Eye (tissue), 1 donor: ENCODE measurements at regions not wholly inside any gene's neighbourhood (a gene's known extent, or its start where the extent isn't known, plus 50 kb on each side); places are given as distances from the start of the nearest gene placed in this dataset.

Source experiments
- DNase-seq: peaks from one replicate; pipeline ENCODE4 v3.0.0-alpha.2; 2015

DNA sequence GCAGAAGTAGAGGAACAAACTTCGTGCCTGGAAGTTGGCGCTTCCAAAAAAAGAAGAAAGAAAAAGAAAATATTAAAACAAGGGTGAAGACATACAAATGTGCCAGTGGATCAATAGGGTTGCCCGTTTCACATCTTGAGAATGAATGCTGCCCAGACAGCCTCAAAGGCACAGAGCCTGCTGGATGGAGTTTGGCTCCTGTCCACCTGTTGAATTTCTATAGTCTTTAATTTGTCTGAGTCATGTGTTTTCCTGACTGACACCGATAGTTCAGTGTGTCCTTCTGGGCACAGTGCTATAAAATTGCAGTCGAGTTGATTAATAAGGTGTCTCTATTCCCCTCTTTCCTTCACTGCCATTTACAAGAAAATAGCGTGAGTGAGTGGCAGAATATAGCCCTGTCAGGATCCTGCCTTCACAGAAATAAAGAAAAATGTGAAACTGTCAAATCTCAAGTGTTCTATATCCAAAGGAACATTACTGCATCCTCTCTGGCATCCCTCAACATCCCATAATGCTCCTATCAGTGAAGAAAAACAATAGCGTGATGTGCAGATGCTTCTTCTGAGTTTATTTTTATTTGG, 471.3 kb upstream of the AUTS2 start:
- no peak for DNase-seq

DNA sequence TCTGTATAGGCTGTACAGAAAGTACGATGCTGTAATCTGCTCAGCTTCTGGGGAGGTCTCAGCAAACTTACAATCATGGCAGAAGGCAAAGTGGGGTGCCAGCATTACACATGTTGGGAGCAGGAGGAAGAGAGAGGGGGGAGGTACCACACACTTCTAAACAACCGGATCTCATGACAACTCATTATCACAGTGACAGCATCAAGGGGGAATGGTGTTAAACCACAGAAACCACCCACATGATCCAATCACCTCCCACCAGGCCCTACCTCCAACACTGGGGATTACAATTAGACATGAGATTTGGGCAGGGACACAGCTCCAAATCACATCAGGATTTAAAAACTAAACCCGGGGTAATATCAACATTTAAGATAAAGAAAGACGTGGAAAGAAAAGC, 468.8 kb upstream of the AUTS2 start:
- DNase-seq, result no peak

GRCh38 chr7:69129951-69130350, 468.3 kb upstream of the AUTS2 start:
- peak; percentile 29 for DNase-seq

DNA sequence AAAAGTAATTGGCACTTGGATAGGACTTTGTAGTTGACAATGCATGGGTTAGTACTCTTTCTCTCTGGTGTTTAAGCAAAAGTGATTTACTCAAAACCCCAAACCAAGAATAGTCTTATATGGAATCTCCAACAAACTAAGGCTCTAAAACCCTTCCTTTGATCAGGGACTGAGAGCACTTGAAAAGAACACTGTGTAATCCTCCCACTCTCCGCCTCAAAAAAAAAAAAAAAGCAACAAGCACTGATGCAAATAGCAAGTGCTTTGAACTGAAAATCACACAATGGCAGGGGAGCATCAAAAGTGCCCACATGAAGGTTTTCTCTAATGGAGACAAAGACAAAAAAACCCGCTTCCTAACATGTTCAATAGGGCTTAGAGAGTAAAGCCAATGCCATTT, 467.9 kb upstream of the AUTS2 start:
- no peak for DNase-seq

DNA sequence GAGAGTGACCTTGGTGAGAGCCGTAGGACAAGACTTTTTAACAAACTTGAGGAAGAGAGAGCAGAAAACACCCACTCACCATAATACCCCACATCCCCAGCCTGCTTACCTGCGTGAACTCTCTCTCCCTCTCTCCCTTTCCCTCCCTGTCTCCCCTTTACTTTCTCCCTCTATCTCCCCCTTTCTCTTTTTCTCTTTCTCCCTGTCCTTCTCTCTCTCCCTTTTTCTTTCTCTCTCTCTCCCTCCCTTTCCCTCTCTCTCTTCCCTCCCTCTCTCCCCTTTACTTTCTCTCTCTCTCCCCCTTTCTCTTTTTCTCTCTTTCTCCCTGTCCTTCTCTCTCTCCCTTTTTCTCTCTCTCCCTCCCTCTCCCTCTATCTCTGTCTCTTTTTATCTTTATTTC, 464.0 kb upstream of the AUTS2 start:
- no peak for DNase-seq

DNA sequence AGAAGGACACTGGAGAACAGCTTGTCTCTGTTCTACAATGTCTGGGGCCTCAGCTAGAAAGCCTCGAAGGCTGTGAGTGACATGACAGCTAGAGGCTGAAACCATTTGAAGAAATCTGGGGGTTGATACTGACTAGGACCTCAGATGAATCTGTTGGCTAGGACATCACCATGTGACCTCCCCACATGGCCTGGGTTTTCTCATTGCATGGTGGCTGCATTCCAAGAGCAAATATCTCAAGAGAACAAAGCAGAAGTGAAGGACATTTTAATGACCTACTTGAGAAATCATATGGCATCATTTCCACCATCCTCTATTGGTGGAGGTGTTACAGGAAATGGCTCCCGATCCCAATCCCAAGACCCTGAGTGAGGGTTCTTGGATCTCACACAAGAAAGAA, 450.6 kb upstream of the AUTS2 start:
- DNase-seq, result no peak

DNA sequence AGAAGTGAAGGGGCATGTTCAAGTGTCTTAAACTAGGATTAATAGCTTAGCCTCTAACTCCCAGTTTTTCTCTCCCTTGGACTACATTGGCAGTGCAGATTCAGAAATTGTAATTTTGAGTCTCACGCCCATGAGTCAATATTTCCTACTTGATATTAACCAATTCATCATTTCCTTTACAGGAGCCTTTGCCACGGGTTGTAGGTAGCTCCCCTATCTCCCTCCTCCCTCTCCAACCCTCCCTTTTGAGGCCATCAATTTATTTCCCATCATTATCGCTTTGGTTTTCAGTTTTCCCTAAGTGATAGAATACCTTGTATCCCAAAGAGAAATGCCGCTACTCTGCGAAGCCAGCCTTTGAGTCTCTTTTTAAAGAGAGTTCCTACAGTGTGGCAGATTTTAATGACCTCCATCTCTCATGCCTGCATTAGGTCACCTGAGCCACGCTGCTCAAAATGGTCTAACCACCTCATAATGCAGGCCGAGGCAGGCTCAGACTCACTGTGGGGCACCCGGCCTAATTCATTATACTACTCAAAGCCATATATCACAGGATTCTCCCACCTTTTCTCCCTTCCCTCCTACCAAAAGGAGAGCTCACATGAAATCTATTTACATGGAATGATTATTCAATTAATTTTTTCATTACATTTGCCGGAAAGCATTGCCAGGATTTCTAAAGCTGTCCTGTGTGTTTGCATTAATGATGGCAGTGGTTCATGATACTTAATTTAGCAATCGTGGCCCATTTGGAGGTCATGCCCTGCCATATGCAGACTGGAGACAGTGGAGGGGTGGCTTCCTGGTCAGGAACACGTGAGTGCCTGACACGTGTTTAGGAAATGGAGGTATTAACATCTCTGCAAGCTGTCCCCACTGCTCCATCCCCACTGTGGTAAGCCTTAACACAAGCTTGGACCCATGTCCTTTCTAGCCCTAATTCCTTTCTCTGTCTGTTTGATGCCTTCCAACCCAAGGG, 448.2 kb upstream of the AUTS2 start:
- no peak for DNase-seq

DNA sequence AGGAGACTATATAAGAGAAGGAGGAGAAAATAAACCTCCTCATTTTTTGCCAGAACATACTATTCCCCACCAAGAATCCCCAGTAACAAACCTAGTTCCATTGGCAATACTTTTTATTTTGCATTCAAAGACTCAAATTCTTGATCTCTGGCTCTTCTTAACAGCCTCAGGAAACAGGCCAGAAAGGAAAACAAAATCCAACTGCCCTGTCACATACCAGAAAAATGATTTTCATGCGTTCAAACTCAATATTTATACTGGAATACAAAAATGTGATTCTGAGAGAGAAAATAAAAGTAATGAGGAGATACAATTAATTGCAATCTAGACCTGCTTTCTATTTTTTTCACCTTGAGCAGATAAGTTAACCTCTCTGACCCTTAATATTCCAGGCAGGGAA, 435.9 kb upstream of the AUTS2 start:
- DNase-seq, result no peak

DNA sequence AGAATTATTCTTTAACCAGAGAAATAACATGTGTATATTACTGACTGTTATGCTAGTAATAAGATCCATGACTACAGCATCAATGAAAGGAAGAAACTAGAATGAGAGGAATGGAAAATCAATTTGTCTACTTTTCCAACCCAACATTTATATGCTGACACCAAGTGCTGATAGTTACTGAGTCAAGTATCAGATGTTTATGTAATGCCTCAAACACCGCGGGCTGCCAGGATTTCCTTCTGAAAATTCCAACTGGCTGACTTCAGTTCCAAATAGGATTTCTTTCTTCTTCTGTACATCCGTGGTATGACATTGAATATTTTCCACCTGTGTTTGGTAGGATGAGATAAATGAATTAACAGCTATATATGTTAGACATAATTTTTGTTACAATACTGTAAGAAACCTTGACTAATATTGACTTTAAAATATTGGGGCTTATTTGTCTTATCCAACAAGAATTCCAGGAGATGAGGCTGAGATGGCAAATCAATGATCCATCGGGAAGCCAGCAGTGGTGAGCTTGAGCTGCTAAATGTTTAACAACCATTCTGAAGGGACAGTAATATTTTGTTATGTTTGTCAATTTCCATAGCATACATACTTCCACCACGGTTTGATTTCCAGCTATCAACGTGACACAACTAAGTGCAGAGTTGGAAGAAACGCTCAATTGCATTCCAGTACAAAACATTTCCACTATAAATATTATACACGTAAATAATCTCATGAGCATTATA, 435.2 kb upstream of the AUTS2 start:
- peak; percentile 39 for DNase-seq

DNA sequence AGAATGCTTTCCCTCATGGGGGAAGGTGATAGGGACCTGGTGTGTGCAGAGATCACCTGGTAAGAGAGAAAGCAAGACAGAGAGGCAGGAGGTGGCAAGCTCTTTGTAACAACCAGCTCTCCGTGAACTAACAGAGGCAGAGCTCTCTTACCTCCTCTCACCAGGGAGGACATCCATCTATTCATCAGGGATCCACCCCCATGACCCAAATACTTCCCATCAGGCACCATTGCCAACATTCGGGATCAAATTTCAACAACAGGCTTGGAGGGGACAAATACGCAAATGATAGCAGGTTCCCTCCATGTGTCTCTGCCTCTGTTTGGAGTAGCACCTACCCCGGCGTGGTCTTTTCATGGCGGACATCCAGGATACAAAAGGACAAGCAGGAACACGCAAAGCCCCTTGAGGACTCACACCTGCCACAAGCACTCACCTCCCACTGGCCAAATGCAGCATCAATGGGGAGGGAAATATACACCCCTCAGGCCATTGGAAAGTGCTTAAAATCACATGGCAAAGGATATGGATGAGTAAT, 431.2 kb upstream of the AUTS2 start:
- DNase-seq, result no peak

DNA sequence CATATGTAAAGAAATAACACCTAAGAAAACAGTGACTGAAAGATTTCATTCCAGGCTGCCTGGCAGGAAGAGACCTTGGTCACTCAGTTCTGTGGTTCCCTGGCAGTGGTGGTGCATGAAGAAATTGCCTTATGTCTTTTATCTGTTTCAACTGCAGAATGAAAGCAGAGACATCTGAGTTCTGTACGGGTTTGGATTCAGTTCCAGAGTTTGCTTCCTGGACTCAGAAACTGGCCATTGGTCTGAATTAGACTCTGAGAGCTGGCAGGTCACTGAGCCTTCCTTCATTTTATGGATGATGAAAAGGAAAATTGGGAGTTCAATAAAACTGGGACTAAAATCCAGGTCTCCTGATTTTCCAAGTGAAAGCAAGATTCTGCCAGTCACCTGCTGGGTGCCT, 428.9 kb upstream of the AUTS2 start:
- DNase-seq, result no peak

GRCh38 chr7:69172357-69173077, 425.8 kb upstream of the AUTS2 start:
- peak; percentile 61 for DNase-seq

- DNase-seq, result no peak
Measured at GRCh38 chr7:69173341-69173740, 424.9 kb upstream of the AUTS2 start.

DNA sequence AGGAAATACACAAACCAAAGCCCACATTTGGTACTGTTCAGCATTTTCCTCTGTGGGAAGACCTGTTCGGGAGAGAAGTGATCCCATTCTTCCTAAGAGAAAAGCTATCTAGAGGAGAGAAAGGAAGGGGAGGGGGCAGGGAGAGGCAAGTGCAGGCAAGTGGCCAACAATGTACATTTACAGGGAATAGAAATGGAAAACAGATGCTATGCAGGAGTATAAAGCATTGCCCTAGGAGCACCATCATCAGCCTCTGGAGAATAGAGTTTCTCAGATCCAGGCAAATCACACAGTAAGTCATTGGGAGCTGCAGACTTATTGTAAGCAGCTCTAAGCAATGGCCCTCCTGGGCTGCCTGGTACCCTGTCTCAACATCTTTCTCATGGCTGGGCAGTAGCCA, 424.4 kb upstream of the AUTS2 start:
- peak; percentile 43 for DNase-seq

- no peak for DNase-seq
Measured at GRCh38 chr7:69176841-69177240, 421.4 kb upstream of the AUTS2 start.

- DNase-seq, result peak; percentile 24
Measured at GRCh38 chr7:69177461-69177861, 420.8 kb upstream of the AUTS2 start.

GRCh38 chr7:69177941-69178494, 420.3 kb upstream of the AUTS2 start:
- DNase-seq, result peak; percentile 26

GRCh38 chr7:69180662-69181061, 417.6 kb upstream of the AUTS2 start:
- DNase-seq, result no peak

- no peak for DNase-seq
Measured at GRCh38 chr7:69182596-69183467, 415.4 kb upstream of the AUTS2 start.

GRCh38 chr7:69184339-69184738, 413.9 kb upstream of the AUTS2 start:
- no peak for DNase-seq

DNA sequence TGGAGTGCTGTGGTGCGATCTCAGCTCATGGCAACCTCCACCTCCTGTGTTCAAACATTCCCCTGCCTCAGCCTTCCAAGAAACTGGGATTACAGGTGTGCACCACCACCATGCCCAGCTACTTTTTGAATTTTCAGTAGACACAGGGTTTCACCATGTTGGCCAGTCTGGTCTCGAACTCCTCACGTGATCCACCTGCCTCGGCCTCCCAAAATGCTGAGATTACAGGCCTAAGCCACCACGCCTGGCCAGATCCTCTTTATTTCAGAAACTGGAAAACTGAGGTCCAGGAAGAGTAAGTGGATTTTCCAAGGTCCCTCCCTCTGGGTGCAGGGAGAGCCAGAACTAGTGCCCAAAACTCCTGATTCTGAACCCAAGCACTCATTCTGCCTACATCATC, 413.1 kb upstream of the AUTS2 start:
- no peak for DNase-seq
